OCI-LY3 (cell line): ENCODE measurements at regions not wholly inside any gene's neighbourhood (a gene's known extent, or its start where the extent isn't known, plus 50 kb on each side); places are given as distances from the start of the nearest gene placed in this dataset.

Experiments used
- CTCF ChIP-seq: fragments of 200-600, 300-600 bp; sonication (generic); IDR thresholded peaks from 2 replicates; pipeline ENCODE4 v1.5.1; 2014; ENCODE audit warnings: antibody characterized with exemption, low read length, low read depth
- EZH2phosphoT487 ChIP-seq: fragments of 200-600 bp; shearing (Covaris generic); IDR thresholded peaks from 2 replicates; pipeline ENCODE4 v1.6.1; 2018; ENCODE audit warnings: antibody characterized with exemption, mixed run types, low read depth

- no peak for TF ChIP-seq EZH2phosphoT487
- TF ChIP-seq CTCF, result no peak
These were observed 753.7 kb downstream of the BRD1 start for GRCh38 chr22:49073873-49074417.
